Smooth muscle cell (in vitro differentiated cells): ENCODE measurements at regions not wholly inside any gene's neighbourhood (a gene's known extent, or its start where the extent isn't known, plus 50 kb on each side); places are given as distances from the start of the nearest gene placed in this dataset.

Experiments used
- DNase-seq: peaks from one replicate; lab custom pipeline; 2025; ENCODE audit not compliant: unreplicated experiment; lab: John Stamatoyannopoulos, UW
- H2AFZ ChIP-seq: fragments of 200-600 bp; sonication (generic); 2 replicates; pipeline ENCODE4 v1.6.0; 2016; ENCODE audit warnings: antibody characterized with exemption, low read depth, mild to moderate bottlenecking
- H3F3A ChIP-seq: fragments of 200-600 bp; sonication (generic); 2 replicates; pipeline ENCODE4 v1.6.0; 2017; ENCODE audit warnings: antibody characterized with exemption, low read depth
- H3K27ac ChIP-seq: fragments of 200-600 bp; sonication (generic); 2 replicates; pipeline ENCODE4 v1.5.1; 2016; ENCODE audit warnings: low read depth, mild to moderate bottlenecking
- H3K27me3 ChIP-seq: fragments of 200-600 bp; sonication (generic); 2 replicates; pipeline ENCODE4 v1.6.1; 2016; ENCODE audit warnings: low read depth, mild to moderate bottlenecking
- H3K36me3 ChIP-seq: fragments of 200-600 bp; sonication (generic); 2 replicates; pipeline ENCODE4 v1.5.1; 2016; ENCODE audit warnings: low read depth
- H3K4me1 ChIP-seq: fragments of 200-600 bp; sonication (generic); 2 replicates; pipeline ENCODE4 v1.5.1; 2016; ENCODE audit warnings: low read depth
- H3K4me2 ChIP-seq: fragments of 200-600 bp; sonication (generic); 2 replicates; pipeline ENCODE4 v1.6.0; 2016; ENCODE audit warnings: mild to moderate bottlenecking
- H3K4me3 ChIP-seq: fragments of 200-600 bp; sonication (generic); 2 replicates; pipeline ENCODE4 v1.5.1; 2016; ENCODE audit warnings: mild to moderate bottlenecking
- H3K79me2 ChIP-seq: fragments of 200-600 bp; sonication (generic); 2 replicates; pipeline ENCODE4 v1.6.0; 2016; ENCODE audit warnings: low read depth, mild to moderate bottlenecking
- H3K9ac ChIP-seq: fragments of 200-600 bp; sonication (generic); 2 replicates; pipeline ENCODE4 v1.6.0; 2016; ENCODE audit warnings: low read depth
- H3K9me3 ChIP-seq: fragments of 200-600 bp; sonication (generic); replicated peaks from 2 replicates; pipeline ENCODE4 v1.5.1; 2016; ENCODE audit warnings: low read depth
- H4K20me1 ChIP-seq: fragments of 200-600 bp; sonication (generic); 2 replicates; pipeline ENCODE4 v1.6.0; 2016; ENCODE audit warnings: low read depth
- CTCF ChIP-seq: fragments of 200-600 bp; sonication (generic); IDR thresholded peaks from 2 replicates; pipeline ENCODE4 v1.5.1; 2017; ENCODE audit warnings: borderline replicate concordance, mild to moderate bottlenecking, antibody characterized with exemption; ENCODE audit not compliant: insufficient read depth, poor library complexity, severe bottlenecking
- WGBS: methylation state at CpG from one replicate; pipeline ENCODE4 v1.1.7; 2016; ENCODE audit warnings: low lambda C conversion rate; 5-methylcytosine and 5-hydroxymethylcytosine counted together

- Histone ChIP-seq H3K9me3 (no peaks in the 10 kb centered on the region), H3K36me3 (no peaks in the 10 kb centered on the region), H3K27me3 (no peaks in the 10 kb centered on the region), H3F3A (no peaks in the 10 kb centered on the region), H3K27ac (no peak overlapping the region), H4K20me1 (no peaks in the 10 kb centered on the region), H2AFZ (no peak overlapping the region), H3K9ac (no peak overlapping the region), H3K4me1 (no peaks in the 10 kb centered on the region), H3K4me2 (no peak overlapping the region), H3K4me3 (no peak overlapping the region), H3K79me2 (no peaks in the 10 kb centered on the region)
- no peak for DNase-seq
- WGBS: 83% methylated on average over 2 of the region's 2 CpGs
- no peak for TF ChIP-seq CTCF
These were observed 329.0 kb downstream of the C11orf87 start for GRCh38 chr11:109750964-109751363.

- Histone ChIP-seq H3K9ac (no peak overlapping the region), H3K4me2 (no peak overlapping the region), H3K4me3 (no peak overlapping the region), H3K9me3 (no peaks in the 10 kb centered on the region), H2AFZ (no peak overlapping the region), H3K79me2 (no peaks in the 10 kb centered on the region), H4K20me1 (no peaks in the 10 kb centered on the region), H3K27me3 (no peaks in the 10 kb centered on the region), H3F3A (no peaks in the 10 kb centered on the region), H3K4me1 (no peaks in the 10 kb centered on the region), H3K36me3 (no peaks in the 10 kb centered on the region), H3K27ac (no peak overlapping the region)
- DNase-seq: no peak
- TF ChIP-seq CTCF: no peak
- WGBS: 78% methylated on average over 5 of the region's 5 CpGs
These were observed 330.3 kb downstream of the C11orf87 start for GRCh38 chr11:109752212-109752825.

GRCh38 chr11:109756521-109756920 is 334.5 kb downstream of the C11orf87 start:
- H2AFZ ChIP-seq: no peak overlapping the region
- H3K4me2 ChIP-seq: no peak overlapping the region
- no peaks in the 10 kb centered on the region for H3K9me3 ChIP-seq
- no peaks in the 10 kb centered on the region for H3K36me3 ChIP-seq
- no peak overlapping the region for H3K27ac ChIP-seq
- no peaks in the 10 kb centered on the region for H3K79me2 ChIP-seq
- DNase-seq: no peak
- H3K4me1 ChIP-seq: no peaks in the 10 kb centered on the region
- H3K9ac ChIP-seq: no peak overlapping the region
- WGBS: 93% methylated on average over 1 of the region's 1 CpG
- TF ChIP-seq CTCF: no peak
- H3K4me3 ChIP-seq: no peak overlapping the region
- no peaks in the 10 kb centered on the region for H3K27me3 ChIP-seq
- H3F3A ChIP-seq: no peaks in the 10 kb centered on the region
- no peaks in the 10 kb centered on the region for H4K20me1 ChIP-seq

- Histone ChIP-seq H3K79me2 (no peaks in the 10 kb centered on the region), H3K9me3 (no peaks in the 10 kb centered on the region), H3K9ac (no peak overlapping the region), H2AFZ (no peak overlapping the region), H3K4me2 (no peak overlapping the region), H3K36me3 (no peaks in the 10 kb centered on the region), H3K27ac (no peak overlapping the region), H3K4me3 (no peak overlapping the region), H4K20me1 (no peaks in the 10 kb centered on the region), H3K4me1 (no peaks in the 10 kb centered on the region), H3K27me3 (no peaks in the 10 kb centered on the region), H3F3A (no peaks in the 10 kb centered on the region)
- no peak for DNase-seq
- WGBS: 88% methylated on average over 3 of the region's 3 CpGs
- no peak for TF ChIP-seq CTCF
These were observed 335.0 kb downstream of the C11orf87 start for GRCh38 chr11:109756951-109757350.
